Breast epithelium (tissue), 3 donors: ENCODE measurements at regions not wholly inside any gene's neighbourhood (a gene's known extent, or its start where the extent isn't known, plus 50 kb on each side); places are given as distances from the start of the nearest gene placed in this dataset.

ENCODE experiments used
- POLR2A ChIP-seq: fragments of 450-650 bp; IDR thresholded peaks from one replicate; pipeline ENCODE4 v1.6.1; 2016; ENCODE audit warnings: antibody characterized with exemption, mild to moderate bottlenecking, moderate library complexity
- TF ChIP-seq, protein P1 (sequence below), 3 donors: fragments of 450-650 bp; IDR thresholded peaks; one replicate each; pipeline ENCODE4 v1.5.1; 2016 to 2017; ENCODE audit warnings: antibody characterized with exemption in 3 of 3, mild to moderate bottlenecking in 3 of 3, moderate library complexity in 3 of 3

DNA sequence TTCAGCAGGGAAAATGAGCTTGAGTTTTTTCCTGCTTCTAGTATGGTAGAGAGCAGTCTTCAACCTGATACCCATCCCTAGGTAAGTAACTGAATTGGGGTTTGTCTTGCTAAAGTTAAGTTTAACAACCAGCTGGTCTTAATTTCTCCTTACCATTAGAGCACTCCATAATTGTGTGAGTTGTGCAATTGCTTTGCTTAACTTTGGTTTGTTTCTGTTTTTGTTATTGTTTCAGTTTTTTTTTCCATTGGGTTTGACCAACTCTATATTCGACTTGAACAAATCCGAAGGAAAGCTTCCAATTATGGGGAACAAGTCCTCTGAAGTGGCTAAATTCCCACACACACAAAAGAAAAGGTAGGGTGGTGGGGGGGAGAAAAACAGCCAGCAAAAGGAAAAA, 641.1 kb downstream of the PLA2G4A start:
- no peak for TF ChIP-seq POLR2A
- TF ChIP-seq, protein P1, sequence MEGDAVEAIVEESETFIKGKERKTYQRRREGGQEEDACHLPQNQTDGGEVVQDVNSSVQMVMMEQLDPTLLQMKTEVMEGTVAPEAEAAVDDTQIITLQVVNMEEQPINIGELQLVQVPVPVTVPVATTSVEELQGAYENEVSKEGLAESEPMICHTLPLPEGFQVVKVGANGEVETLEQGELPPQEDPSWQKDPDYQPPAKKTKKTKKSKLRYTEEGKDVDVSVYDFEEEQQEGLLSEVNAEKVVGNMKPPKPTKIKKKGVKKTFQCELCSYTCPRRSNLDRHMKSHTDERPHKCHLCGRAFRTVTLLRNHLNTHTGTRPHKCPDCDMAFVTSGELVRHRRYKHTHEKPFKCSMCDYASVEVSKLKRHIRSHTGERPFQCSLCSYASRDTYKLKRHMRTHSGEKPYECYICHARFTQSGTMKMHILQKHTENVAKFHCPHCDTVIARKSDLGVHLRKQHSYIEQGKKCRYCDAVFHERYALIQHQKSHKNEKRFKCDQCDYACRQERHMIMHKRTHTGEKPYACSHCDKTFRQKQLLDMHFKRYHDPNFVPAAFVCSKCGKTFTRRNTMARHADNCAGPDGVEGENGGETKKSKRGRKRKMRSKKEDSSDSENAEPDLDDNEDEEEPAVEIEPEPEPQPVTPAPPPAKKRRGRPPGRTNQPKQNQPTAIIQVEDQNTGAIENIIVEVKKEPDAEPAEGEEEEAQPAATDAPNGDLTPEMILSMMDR (IDR thresholded peaks at IDR 0.05): no peak
